AG09319 (cell line): ENCODE measurements at regions not wholly inside any gene's neighbourhood (a gene's known extent, or its start where the extent isn't known, plus 50 kb on each side); places are given as distances from the start of the nearest gene placed in this dataset.

Experiments used
- DNase-seq: peaks from one replicate; pipeline ENCODE4 v3.0.0-alpha.2; 2010; ENCODE audit warnings: low read depth; ENCODE audit errors: extremely low read depth
- CTCF ChIP-seq: IDR thresholded peaks from 2 replicates; pipeline ENCODE4 v1.5.1; 2011; ENCODE audit warnings: low read depth, mild to moderate bottlenecking, inconsistent platforms, low read length, moderate library complexity

GRCh38 chr7:25619381-25619780 lies 391.1 kb upstream of the NPVF start:
- DNase-seq = no peak
- no peak for TF ChIP-seq CTCF

GRCh38 chr7:25619963-25620799 lies 391.9 kb upstream of the NPVF start:
- no peak for TF ChIP-seq CTCF
- DNase-seq = no peak

GRCh38 chr7:25621993-25622392 lies 393.7 kb upstream of the NPVF start:
- no peak for DNase-seq

GRCh38 chr7:25622695-25623094 lies 394.4 kb upstream of the NPVF start:
- no peak for TF ChIP-seq CTCF
- no peak for DNase-seq

More at GRCh38 chr7:25621993-25622392, 393.7 kb upstream of the NPVF start:
- no peak for TF ChIP-seq CTCF

- DNase-seq = no peak
- TF ChIP-seq CTCF = no peak
These were observed 395.8 kb upstream of the NPVF start for GRCh38 chr7:25624051-25624450.

- TF ChIP-seq CTCF = no peak
- DNase-seq = peak; percentile 14
These were observed 396.5 kb upstream of the NPVF start for GRCh38 chr7:25624833-25625232.

- no peak for DNase-seq
- TF ChIP-seq CTCF = no peak
These were observed 397.2 kb upstream of the NPVF start for GRCh38 chr7:25625306-25625992.
